Osteoblast (primary cell): ENCODE measurements at regions not wholly inside any gene's neighbourhood (a gene's known extent, or its start where the extent isn't known, plus 50 kb on each side); places are given as distances from the start of the nearest gene placed in this dataset.

Experiments used
- DNase-seq: peaks from one replicate; pipeline ENCODE4 v3.0.0; 2011; ENCODE audit warnings: low spot score, mixed read lengths; ENCODE audit not compliant: insufficient read length; ENCODE audit errors: missing footprints
- H2AFZ ChIP-seq: 2 replicates; pipeline ENCODE4 v1.6.0; 2011; ENCODE audit warnings: mild to moderate bottlenecking, low read length
- H3K27ac ChIP-seq: 2 replicates; pipeline ENCODE4 v1.5.1; 2011; ENCODE audit warnings: mild to moderate bottlenecking, low read depth, low read length, moderate library complexity
- H3K27me3 ChIP-seq: 2 replicates; pipeline ENCODE4 v1.6.0; 2012; ENCODE audit warnings: mild to moderate bottlenecking, control low read depth, inconsistent platforms, low read length, moderate library complexity; ENCODE audit not compliant: insufficient read depth
- H3K36me3 ChIP-seq: 2 replicates; pipeline ENCODE4 v1.5.1; 2011; ENCODE audit warnings: mild to moderate bottlenecking, low read length, control low read depth, moderate library complexity; ENCODE audit not compliant: insufficient read depth
- H3K4me1 ChIP-seq: 2 replicates; pipeline ENCODE4 v1.5.1; 2011; ENCODE audit warnings: mild to moderate bottlenecking, low read length, control low read depth, moderate library complexity; ENCODE audit not compliant: insufficient read depth
- H3K4me2 ChIP-seq: 2 replicates; pipeline ENCODE4 v1.6.0; 2011; ENCODE audit warnings: mild to moderate bottlenecking, low read length; ENCODE audit not compliant: insufficient read depth
- H3K4me3 ChIP-seq: fragments of 200-600 bp; sonication (generic); 3 replicates; pipeline ENCODE4 v1.5.1; 2012; ENCODE audit warnings: mild to moderate bottlenecking, low read length, inconsistent platforms; ENCODE audit not compliant: insufficient read depth
- H3K79me2 ChIP-seq: 2 replicates; pipeline ENCODE4 v1.6.0; 2012; ENCODE audit warnings: mild to moderate bottlenecking, low read length, control low read depth, inconsistent platforms; ENCODE audit not compliant: insufficient read depth
- H3K9me3 ChIP-seq: 2 replicates; pipeline ENCODE4 v1.5.1; 2011; ENCODE audit warnings: low read depth, low read length, control low read depth
- H4K20me1 ChIP-seq: 2 replicates; pipeline ENCODE4 v1.6.0; 2012; ENCODE audit warnings: mild to moderate bottlenecking, low read length, control low read depth; ENCODE audit not compliant: insufficient read depth
- TF ChIP-seq, protein P1 (sequence below): IDR thresholded peaks from 2 replicates; pipeline ENCODE4 v1.5.1; 2011; ENCODE audit warnings: mild to moderate bottlenecking, low read depth, low read length, moderate library complexity; ENCODE audit errors: extremely low read depth

- no peaks in the 10 kb centered on the region for H3K9me3 ChIP-seq
- no peak overlapping the region for H3K4me3 ChIP-seq
- DNase-seq = no peak
- H3K4me2 ChIP-seq = no peak overlapping the region
- H4K20me1 ChIP-seq = no peaks in the 10 kb centered on the region
- H3K4me1 ChIP-seq = no peaks in the 10 kb centered on the region
- no peaks in the 10 kb centered on the region for H3K36me3 ChIP-seq
- TF ChIP-seq, protein P1, sequence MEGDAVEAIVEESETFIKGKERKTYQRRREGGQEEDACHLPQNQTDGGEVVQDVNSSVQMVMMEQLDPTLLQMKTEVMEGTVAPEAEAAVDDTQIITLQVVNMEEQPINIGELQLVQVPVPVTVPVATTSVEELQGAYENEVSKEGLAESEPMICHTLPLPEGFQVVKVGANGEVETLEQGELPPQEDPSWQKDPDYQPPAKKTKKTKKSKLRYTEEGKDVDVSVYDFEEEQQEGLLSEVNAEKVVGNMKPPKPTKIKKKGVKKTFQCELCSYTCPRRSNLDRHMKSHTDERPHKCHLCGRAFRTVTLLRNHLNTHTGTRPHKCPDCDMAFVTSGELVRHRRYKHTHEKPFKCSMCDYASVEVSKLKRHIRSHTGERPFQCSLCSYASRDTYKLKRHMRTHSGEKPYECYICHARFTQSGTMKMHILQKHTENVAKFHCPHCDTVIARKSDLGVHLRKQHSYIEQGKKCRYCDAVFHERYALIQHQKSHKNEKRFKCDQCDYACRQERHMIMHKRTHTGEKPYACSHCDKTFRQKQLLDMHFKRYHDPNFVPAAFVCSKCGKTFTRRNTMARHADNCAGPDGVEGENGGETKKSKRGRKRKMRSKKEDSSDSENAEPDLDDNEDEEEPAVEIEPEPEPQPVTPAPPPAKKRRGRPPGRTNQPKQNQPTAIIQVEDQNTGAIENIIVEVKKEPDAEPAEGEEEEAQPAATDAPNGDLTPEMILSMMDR = no peak
- H3K79me2 ChIP-seq = no peaks in the 10 kb centered on the region
- no peak overlapping the region for H3K27ac ChIP-seq
- H3K27me3 ChIP-seq = no peaks in the 10 kb centered on the region
- peak overlapping the region; percentile 22 for H2AFZ ChIP-seq
These were observed 364.4 kb upstream of the EPHA5 start for GRCh38 chr4:66034671-66035070.

GRCh38 chr4:66034262-66034661, 364.0 kb upstream of the EPHA5 start:
- DNase-seq = no peak
- Histone ChIP-seq H4K20me1 (no peaks in the 10 kb centered on the region), H3K79me2 (no peaks in the 10 kb centered on the region), H3K36me3 (no peaks in the 10 kb centered on the region), H2AFZ (peak overlapping the region; percentile 22), H3K9me3 (no peaks in the 10 kb centered on the region), H3K4me1 (no peaks in the 10 kb centered on the region), H3K27me3 (no peaks in the 10 kb centered on the region), H3K4me2 (no peak overlapping the region), H3K27ac (no peak overlapping the region), H3K4me3 (no peak overlapping the region)
- TF ChIP-seq, protein P1 = no peak

DNA sequence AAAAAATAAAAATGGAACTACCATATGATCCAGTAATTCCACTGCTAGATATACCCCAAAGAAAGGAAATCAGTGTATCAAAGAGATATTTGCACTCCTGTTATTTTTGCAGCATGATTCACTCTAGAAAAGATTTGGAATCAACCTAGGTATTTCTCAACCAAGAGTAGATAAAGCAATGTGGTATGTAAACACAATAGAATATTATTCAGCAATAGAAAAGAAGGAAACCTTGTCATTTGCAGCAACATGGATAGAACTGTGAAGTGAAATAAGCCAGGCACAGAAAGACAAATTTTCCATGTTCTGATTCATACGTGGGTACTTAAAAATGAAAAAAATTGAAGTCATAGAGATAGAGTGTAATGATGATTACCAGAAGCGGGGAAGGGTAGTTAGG, 362.3 kb upstream of the EPHA5 start:
- Histone ChIP-seq H3K27ac (no peak overlapping the region), H4K20me1 (no peaks in the 10 kb centered on the region), H3K27me3 (no peaks in the 10 kb centered on the region), H3K4me3 (no peak overlapping the region), H3K4me1 (no peaks in the 10 kb centered on the region), H3K9me3 (no peaks in the 10 kb centered on the region), H2AFZ (no peak overlapping the region), H3K36me3 (no peaks in the 10 kb centered on the region), H3K4me2 (no peak overlapping the region), H3K79me2 (no peaks in the 10 kb centered on the region)
- TF ChIP-seq, protein P1 = no peak
- no peak for DNase-seq

DNA sequence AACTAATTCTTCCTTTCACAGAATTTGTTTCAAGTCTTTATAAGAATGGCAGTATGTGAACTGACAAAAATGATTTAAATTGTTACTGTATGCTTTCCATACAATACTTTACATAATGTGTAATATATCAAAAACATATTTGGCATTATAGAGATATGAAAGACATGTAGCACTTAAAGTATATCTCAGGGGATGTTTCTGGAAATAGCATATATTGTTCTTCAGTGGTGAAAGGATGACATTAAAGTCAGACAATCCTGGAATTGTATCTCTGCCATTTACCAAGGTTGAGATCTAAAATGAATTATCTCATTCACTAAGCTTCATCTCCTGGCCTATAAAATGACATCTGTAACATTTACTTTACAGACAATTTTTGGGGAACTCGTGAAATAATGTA, 358.4 kb upstream of the EPHA5 start:
- no peak for DNase-seq
- Histone ChIP-seq H3K4me3 (no peak overlapping the region), H3K9me3 (no peaks in the 10 kb centered on the region), H4K20me1 (no peaks in the 10 kb centered on the region), H3K79me2 (no peaks in the 10 kb centered on the region), H3K4me2 (no peak overlapping the region), H3K27ac (no peak overlapping the region), H3K27me3 (no peaks in the 10 kb centered on the region), H3K4me1 (no peaks in the 10 kb centered on the region), H2AFZ (no peak overlapping the region), H3K36me3 (no peaks in the 10 kb centered on the region)
- TF ChIP-seq, protein P1 = no peak
